Mammary epithelial cell (primary cell): ENCODE measurements at regions not wholly inside any gene's neighbourhood (a gene's known extent, or its start where the extent isn't known, plus 50 kb on each side); places are given as distances from the start of the nearest gene placed in this dataset.

Experiments used
- EZH2 ChIP-seq: IDR thresholded peaks from 2 replicates; pipeline ENCODE4 v1.6.1; 2012; ENCODE audit warnings: low read length, inconsistent platforms, borderline replicate concordance
- TF ChIP-seq, protein P1 (sequence below), 2 donors: IDR thresholded peaks in 1 of 2; conservative IDR thresholded peaks in 1 of 2; 2 replicates each; pipeline ENCODE4 v1.5.1; 2011 to 2012; ENCODE audit warnings: inconsistent platforms in 2 of 2, low read length in 2 of 2, mild to moderate bottlenecking in 2 of 2, control low read depth in 1 of 2, low read depth in 1 of 2; ENCODE audit not compliant: insufficient read depth in 1 of 2; ENCODE audit errors: extremely low read depth in 1 of 2

DNA sequence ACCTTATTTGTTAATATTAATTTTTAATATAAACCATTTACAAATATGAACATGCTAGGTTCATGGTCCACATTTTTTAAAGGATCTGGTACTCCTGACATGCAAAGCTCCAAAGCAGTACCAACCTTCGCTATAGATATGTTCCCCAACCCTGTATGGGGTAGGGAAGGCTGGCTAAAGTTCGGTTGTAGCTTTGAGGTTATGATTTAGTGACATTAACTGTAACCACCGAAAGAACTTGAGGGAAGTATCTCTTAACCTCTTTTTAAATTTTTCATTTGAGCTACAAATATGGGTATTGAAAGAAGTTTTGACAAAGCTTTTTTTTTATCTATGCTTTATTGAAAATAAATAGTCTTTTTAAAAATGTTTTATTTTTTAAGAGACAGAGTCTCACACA lies 115.5 kb downstream of the DYRK2 start:
- TF ChIP-seq, protein P1, sequence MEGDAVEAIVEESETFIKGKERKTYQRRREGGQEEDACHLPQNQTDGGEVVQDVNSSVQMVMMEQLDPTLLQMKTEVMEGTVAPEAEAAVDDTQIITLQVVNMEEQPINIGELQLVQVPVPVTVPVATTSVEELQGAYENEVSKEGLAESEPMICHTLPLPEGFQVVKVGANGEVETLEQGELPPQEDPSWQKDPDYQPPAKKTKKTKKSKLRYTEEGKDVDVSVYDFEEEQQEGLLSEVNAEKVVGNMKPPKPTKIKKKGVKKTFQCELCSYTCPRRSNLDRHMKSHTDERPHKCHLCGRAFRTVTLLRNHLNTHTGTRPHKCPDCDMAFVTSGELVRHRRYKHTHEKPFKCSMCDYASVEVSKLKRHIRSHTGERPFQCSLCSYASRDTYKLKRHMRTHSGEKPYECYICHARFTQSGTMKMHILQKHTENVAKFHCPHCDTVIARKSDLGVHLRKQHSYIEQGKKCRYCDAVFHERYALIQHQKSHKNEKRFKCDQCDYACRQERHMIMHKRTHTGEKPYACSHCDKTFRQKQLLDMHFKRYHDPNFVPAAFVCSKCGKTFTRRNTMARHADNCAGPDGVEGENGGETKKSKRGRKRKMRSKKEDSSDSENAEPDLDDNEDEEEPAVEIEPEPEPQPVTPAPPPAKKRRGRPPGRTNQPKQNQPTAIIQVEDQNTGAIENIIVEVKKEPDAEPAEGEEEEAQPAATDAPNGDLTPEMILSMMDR (conservative IDR thresholded peaks at IDR 0.05 in 1 of 2, IDR thresholded peaks at IDR 0.05 in 1 of 2; ENCODE audit: extremely low read depth in 1 of 2, insufficient read depth in 1 of 2, low read depth in 1 of 2, low read length in 2 of 2) = no peak
- no peak for TF ChIP-seq EZH2
